ENCODE measurements at regions not wholly inside any gene's neighbourhood (a gene's known extent, or its start where the extent isn't known, plus 50 kb on each side); places are given as distances from the start of the nearest gene placed in this dataset.

- TF ChIP-seq, protein P1, sequence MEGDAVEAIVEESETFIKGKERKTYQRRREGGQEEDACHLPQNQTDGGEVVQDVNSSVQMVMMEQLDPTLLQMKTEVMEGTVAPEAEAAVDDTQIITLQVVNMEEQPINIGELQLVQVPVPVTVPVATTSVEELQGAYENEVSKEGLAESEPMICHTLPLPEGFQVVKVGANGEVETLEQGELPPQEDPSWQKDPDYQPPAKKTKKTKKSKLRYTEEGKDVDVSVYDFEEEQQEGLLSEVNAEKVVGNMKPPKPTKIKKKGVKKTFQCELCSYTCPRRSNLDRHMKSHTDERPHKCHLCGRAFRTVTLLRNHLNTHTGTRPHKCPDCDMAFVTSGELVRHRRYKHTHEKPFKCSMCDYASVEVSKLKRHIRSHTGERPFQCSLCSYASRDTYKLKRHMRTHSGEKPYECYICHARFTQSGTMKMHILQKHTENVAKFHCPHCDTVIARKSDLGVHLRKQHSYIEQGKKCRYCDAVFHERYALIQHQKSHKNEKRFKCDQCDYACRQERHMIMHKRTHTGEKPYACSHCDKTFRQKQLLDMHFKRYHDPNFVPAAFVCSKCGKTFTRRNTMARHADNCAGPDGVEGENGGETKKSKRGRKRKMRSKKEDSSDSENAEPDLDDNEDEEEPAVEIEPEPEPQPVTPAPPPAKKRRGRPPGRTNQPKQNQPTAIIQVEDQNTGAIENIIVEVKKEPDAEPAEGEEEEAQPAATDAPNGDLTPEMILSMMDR (optimal IDR thresholded peaks at IDR 0.05 in 1 of 3, IDR thresholded peaks at IDR 0.05 in 1 of 3, conservative IDR thresholded peaks at IDR 0.05 in 1 of 3; ENCODE audit: extremely low read depth in 1 of 3, insufficient read depth in 2 of 3, low read length in 3 of 3): no peak
- TF ChIP-seq EZH2 (IDR thresholded peaks at IDR 0.05; ENCODE audit: low read length): no peak
These were observed 137.1 kb upstream of the LPAR1 start for GRCh38 chr9:111175350-111175749.

Data from keratinocyte (primary cell).